GM12878 (cell line): ENCODE measurements at regions not wholly inside any gene's neighbourhood (a gene's known extent, or its start where the extent isn't known, plus 50 kb on each side); places are given as distances from the start of the nearest gene placed in this dataset.

ENCODE experiments used
- ATAC-seq: fragments of 200-7000 bp; cut with Tn5 transposase; 3 replicates; pipeline ENCODE4 v1.9.1; 2020; ENCODE audit warnings: mild to moderate bottlenecking, moderate library complexity
- BruUV-seq: library from RNA; stranded (reverse); fragments of 400-500 nt; replicated peaks from 2 replicates; lab custom pipeline; 2021; lab: Mats Ljungman, UMichigan
- CTCF ChIA-PET: fragments of 300-600 bp; sonication (Branson Sonifier 250); formaldehyde crosslinking; extraction: SDS; loops from one replicate; lab custom pipeline; 2021; ENCODE audit warnings: inconsistent platforms; lab: Yijun Ruan, JAX
- POLR2A ChIA-PET: fragments of 350-600 bp; formaldehyde crosslinking; extraction: SDS; loops from one replicate; lab custom pipeline; 2021; ENCODE audit warnings: inconsistent platforms; lab: Charles Lee
- RAD21 ChIA-PET: fragments of 300-600 bp; sonication (Branson Sonifier 250); formaldehyde crosslinking; loops from one replicate; lab custom pipeline; 2023; ENCODE audit warnings: antibody characterized with exemption; ENCODE audit not compliant: unreplicated experiment; lab: Charles Lee
- SMC1A ChIA-PET: fragments of 300-600 bp; sonication (Branson Sonifier 250); formaldehyde crosslinking; loops from one replicate; lab custom pipeline; 2023; ENCODE audit not compliant: unreplicated experiment, uncharacterized antibody; lab: Charles Lee
- DNase-seq: peaks from one replicate; pipeline ENCODE4 v3.0.0-alpha.2; 2011; ENCODE audit warnings: low read depth, low spot score
- FAIRE-seq: peaks from 3 replicates; lab custom pipeline; 2011; peaks lifted over from hg19 to GRCh38; lab: Jason Lieb, UNC
- H2AFZ ChIP-seq: 2 replicates; pipeline ENCODE4 v1.6.0; 2011; ENCODE audit warnings: low read depth, low read length, control low read depth; ENCODE audit not compliant: control insufficient read depth
- H3K27ac ChIP-seq: 2 replicates; pipeline ENCODE4 v1.5.1; 2011; ENCODE audit warnings: control low read depth; ENCODE audit not compliant: control insufficient read depth, insufficient read depth
- H3K27me3 ChIP-seq, 2 experiments: replicated peaks in 1 of 2; 2 replicates each; pipeline versions ENCODE4 v1.6.0 to v1.6.1; 2011; ENCODE audit warnings: low read length in 1 of 2; ENCODE audit not compliant: control insufficient read depth in 2 of 2, insufficient read depth in 2 of 2
- H3K36me3 ChIP-seq, 2 experiments: 2 replicates each; pipeline ENCODE4 v1.5.1; 2011; ENCODE audit warnings: low read length in 1 of 2; ENCODE audit not compliant: control insufficient read depth in 2 of 2, insufficient read depth in 2 of 2
- H3K4me1 ChIP-seq: 2 replicates; pipeline ENCODE4 v1.6.1; 2011; ENCODE audit warnings: mild to moderate bottlenecking, low read length, moderate library complexity, mixed read lengths; ENCODE audit not compliant: control insufficient read depth, insufficient read depth
- H3K4me2 ChIP-seq: 2 replicates; pipeline ENCODE4 v1.6.0; 2011; ENCODE audit warnings: control low read depth; ENCODE audit not compliant: control insufficient read depth, insufficient read depth
- H3K4me3 ChIP-seq: fragments of 200-600 bp; sonication (generic); 2 replicates; pipeline ENCODE4 v1.5.1; 2016
- H3K79me2 ChIP-seq: 2 replicates; pipeline ENCODE4 v1.6.0; 2011; ENCODE audit warnings: low read length; ENCODE audit not compliant: control insufficient read depth, insufficient read depth
- H3K9ac ChIP-seq: 2 replicates; pipeline ENCODE4 v1.8.0; 2011; ENCODE audit warnings: low read length, control low read depth, mixed read lengths; ENCODE audit not compliant: control insufficient read depth, insufficient read depth
- H3K9me3 ChIP-seq: replicated peaks from 3 replicates; pipeline ENCODE4 v1.5.1; 2011; ENCODE audit warnings: mild to moderate bottlenecking, low read length; ENCODE audit not compliant: control insufficient read depth, insufficient read depth
- H4K20me1 ChIP-seq: 2 replicates; pipeline ENCODE4 v1.6.0; 2011; ENCODE audit not compliant: control insufficient read depth, insufficient read depth
- CREM ChIP-seq: IDR thresholded peaks from 2 replicates; pipeline ENCODE4 v1.6.1; 2014; ENCODE audit warnings: antibody characterized with exemption, low read depth
- EGR1 ChIP-seq, 2 experiments: IDR thresholded peaks; 1 replicate in 1 of 2; 2 replicates in 1 of 2; pipeline ENCODE4 v1.6.1; 2011 to 2012; ENCODE audit warnings: low read depth in 2 of 2, low read length in 2 of 2, borderline replicate concordance in 1 of 2, mild to moderate bottlenecking in 1 of 2, moderate library complexity in 1 of 2
- NFYB ChIP-seq: IDR thresholded peaks from 2 replicates; pipeline ENCODE4 v1.6.1; 2011; ENCODE audit warnings: low read depth, mild to moderate bottlenecking, low read length, improper control_type of control experiment, moderate library complexity; ENCODE audit not compliant: insufficient read depth
- RUNX3 ChIP-seq: IDR thresholded peaks from 2 replicates; pipeline ENCODE4 v1.6.1; 2012; ENCODE audit warnings: low read length, inconsistent platforms
- YY1 ChIP-seq: IDR thresholded peaks from 2 replicates; pipeline ENCODE4 v1.6.1; 2011; ENCODE audit warnings: low read depth, mild to moderate bottlenecking, low read length
- ZNF622 ChIP-seq: fragments of 450-650 bp; IDR thresholded peaks from 2 replicates; pipeline ENCODE4 v1.6.1; 2017; ENCODE audit warnings: mild to moderate bottlenecking, inconsistent platforms
- ZSCAN29 ChIP-seq: fragments of 450-650 bp; IDR thresholded peaks from 2 replicates; pipeline ENCODE4 v1.6.1; 2017; ENCODE audit warnings: mild to moderate bottlenecking, moderate library complexity
- WGBS: methylation state at CpG from one replicate; pipeline ENCODE4 v1.1.6; 2016; ENCODE audit warnings: low lambda C conversion rate; ENCODE audit not compliant: insufficient replicate concordance, insufficient coverage; ENCODE audit errors: missing lambda C conversion rate; 5-methylcytosine and 5-hydroxymethylcytosine counted together
- in situ Hi-C: fragments of 300-500 bp; cut with MboI; formaldehyde crosslinking; loops from 9 replicates; pipeline ENCODE4 v1.14.3; 2018; ENCODE audit warnings: mixed read lengths
- intact Hi-C: fragments of 100-400 bp; cut with micrococcal nuclease; formaldehyde crosslinking; loops from one replicate; pipeline ENCODE4 v1.14.2; 2022; ENCODE audit not compliant: unreplicated experiment

GRCh38 chr18:26656431-26656943 lies 108.1 kb upstream of the KCTD1 start:
- no TSS peak for BruUV-seq
- SMC1A ChIA-PET: no interaction called here
- FAIRE-seq: no peak
- RAD21 ChIA-PET: no interaction called here
- Histone ChIP-seq H3K27ac (no peak overlapping the region), H3K79me2 (no peaks in the 10 kb centered on the region), H3K4me3 (peak overlapping the region; percentile 69; the same call in 1 of the 2 replicates), H3K27me3 (peaks cover 7 to 39% of the 10 kb centered on the region in 2 experiments), H3K9ac (no peak overlapping the region), H3K4me2 (peak overlapping the region; percentile 74), H4K20me1 (no peaks in the 10 kb centered on the region), H2AFZ (no peak overlapping the region; the same call in 1 of the 2 replicates), H3K9me3 (no peaks in the 10 kb centered on the region), H3K36me3 (no peaks in the 10 kb centered on the region), H3K4me1 (no peaks in the 10 kb centered on the region; the same call in 1 of the 2 replicates)
- ATAC-seq: peak; percentile 42; the same call in 2 of the 3 replicates
- no peak for DNase-seq
- POLR2A ChIA-PET: interaction anchor here (0.7 kb wide), 1 partner anchor 1693 kb away, joined by 3 read pairs; no protein-coding TSS in a partner anchor
- WGBS: 1% methylated on average over 29 of the region's 68 CpGs
- no peak for TF ChIP-seq ZSCAN29
- TF ChIP-seq EGR1 (IDR thresholded peaks at IDR 0.05; ENCODE audit: borderline replicate concordance in 1 of 2, low read depth in 2 of 2, low read length in 2 of 2): 0 out of 3 replicates have a peak, but pooled peaks of 1 of the 2 experiments have one; percentile 10
- TF ChIP-seq RUNX3: no peak
- TF ChIP-seq CREM: no peak
- peak; percentile 53; the same call in 1 of the 2 replicates for TF ChIP-seq YY1
- no peak for TF ChIP-seq ZNF622
- no peak for TF ChIP-seq NFYB
- CTCF ChIA-PET: interaction anchor here (1.0 kb wide), 1 partner anchor 251 kb away, joined by 3 read pairs; no protein-coding TSS in a partner anchor
- in situ Hi-C loops: no loop called here
- intact Hi-C loops: loop anchor here (5.0 kb wide), 1 partner anchor 116 kb away; no protein-coding TSS in a partner anchor
